PC-3 (cell line): ENCODE measurements at regions not wholly inside any gene's neighbourhood (a gene's known extent, or its start where the extent isn't known, plus 50 kb on each side); places are given as distances from the start of the nearest gene placed in this dataset.
A peak's percentile ranks its signal among the peaks of the same experiment; 100 is the strongest.
"Not testable (repeated sequence)": the region's sequence is repeated elsewhere in the genome, so short reads cannot be mapped to it uniquely, and the experiment has no call there.

Source experiments
- ATAC-seq: fragments of 200-7000 bp; cut with Tn5 transposase; 2 replicates; pipeline ENCODE4 v1.9.1; 2020; ENCODE audit warnings: mild to moderate bottlenecking, moderate library complexity
- BruUV-seq: library from RNA; stranded (reverse); fragments of 400-500 nt; replicated peaks from 2 replicates; lab custom pipeline; 2021; lab: Mats Ljungman, UMichigan
- CTCF ChIA-PET: fragments of 300-600 bp; sonication (Branson Sonifier 250); formaldehyde crosslinking; loops from one replicate; lab custom pipeline; 2022; ENCODE audit warnings: antibody characterized with exemption; lab: Charles Lee
- POLR2A ChIA-PET: fragments of 300-600 bp; sonication (Branson Sonifier 250); formaldehyde crosslinking; loops from one replicate; lab custom pipeline; 2022; ENCODE audit warnings: antibody characterized with exemption; ENCODE audit not compliant: unreplicated experiment; lab: Charles Lee
- DNase-seq: peaks from one replicate; pipeline ENCODE4 v3.0.0-alpha.2; 2015
- H2AFZ ChIP-seq: fragments of 300-600 bp; sonication (generic); 2 replicates; pipeline ENCODE4 v1.6.0; 2016; ENCODE audit warnings: antibody characterized with exemption, low read length
- H3F3A ChIP-seq: fragments of 300-600 bp; sonication (generic); one replicate; pipeline ENCODE4 v1.6.0; 2017; ENCODE audit warnings: antibody characterized with exemption, low read length, control low read depth, mild to moderate bottlenecking; ENCODE audit not compliant: unreplicated experiment
- H3K27ac ChIP-seq: fragments of 300-600 bp; sonication (generic); 2 replicates; pipeline ENCODE4 v1.5.1; 2016; ENCODE audit warnings: mild to moderate bottlenecking, low read length
- H3K27me3 ChIP-seq: fragments of 300-600 bp; sonication (generic); 2 replicates; pipeline ENCODE4 v1.6.1; 2016; ENCODE audit warnings: low read length, mixed read lengths
- H3K36me3 ChIP-seq: fragments of 300-600 bp; sonication (generic); 2 replicates; pipeline ENCODE4 v1.6.1; 2016; ENCODE audit warnings: low read depth, mixed run types, low read length, mixed read lengths
- H3K4me1 ChIP-seq: fragments of 300-600 bp; sonication (generic); 2 replicates; pipeline ENCODE4 v1.5.1; 2016; ENCODE audit warnings: low read length; ENCODE audit not compliant: insufficient read depth
- H3K4me2 ChIP-seq: fragments of 300-600 bp; sonication (generic); 2 replicates; pipeline ENCODE4 v1.6.0; 2016; ENCODE audit warnings: low read length
- H3K4me3 ChIP-seq: fragments of 300-600 bp; sonication (generic); 2 replicates; pipeline ENCODE4 v1.5.1; 2016; ENCODE audit warnings: mild to moderate bottlenecking, low read length, mixed read lengths
- H3K79me2 ChIP-seq: fragments of 300-600 bp; sonication (generic); 2 replicates; pipeline ENCODE4 v1.6.1; 2017; ENCODE audit warnings: low read length, mixed read lengths
- H3K9ac ChIP-seq: fragments of 300-600 bp; sonication (generic); 2 replicates; pipeline ENCODE4 v1.6.0; 2016; ENCODE audit warnings: mild to moderate bottlenecking, low read length
- H3K9me2 ChIP-seq: fragments of 300-600 bp; sonication (generic); replicated peaks from 2 replicates; pipeline ENCODE4 v1.6.1; 2016; ENCODE audit warnings: mixed run types, low read length, mixed read lengths
- H3K9me3 ChIP-seq: fragments of 300-600 bp; sonication (generic); 2 replicates; pipeline ENCODE4 v1.6.1; 2016; ENCODE audit warnings: low read length, mixed read lengths
- H4K20me1 ChIP-seq: fragments of 300-600 bp; sonication (generic); 2 replicates; pipeline ENCODE4 v1.6.1; 2016; ENCODE audit warnings: low read length, mixed read lengths
- EZH2 ChIP-seq: fragments of 300-600 bp; sonication (generic); IDR thresholded peaks from one replicate; pipeline ENCODE4 v1.6.1; 2017; ENCODE audit warnings: antibody characterized with exemption, mild to moderate bottlenecking, low read length; ENCODE audit not compliant: unreplicated experiment
- EZH2phosphoT487 ChIP-seq: fragments of 300-600 bp; sonication (generic); IDR thresholded peaks from 2 replicates; pipeline ENCODE4 v1.6.1; 2018; ENCODE audit warnings: mild to moderate bottlenecking, antibody characterized with exemption, low read length, borderline replicate concordance
- intact Hi-C: fragments of 100-400 bp; cut with micrococcal nuclease; formaldehyde crosslinking; loops from 2 replicates; pipeline ENCODE4 v1.9.0; 2023
- TF ChIP-seq, protein P1 (sequence below): fragments of 300-600 bp; sonication (generic); conservative IDR thresholded peaks from 2 replicates; pipeline ENCODE4 v1.5.1; 2017; ENCODE audit warnings: antibody characterized with exemption, low read depth, mild to moderate bottlenecking, low read length

GRCh38 chr15:36050899-36051298 lies 504.9 kb upstream of the DPH6 start:
- Histone ChIP-seq H2AFZ (no peak overlapping the region), H3K27me3 (no peaks in the 10 kb centered on the region), H3K4me2 (no peak overlapping the region), H3K9me2 (no peaks in the 10 kb centered on the region), H3K4me3 (no peak overlapping the region), H3K36me3 (no peaks in the 10 kb centered on the region), H3K79me2 (no peaks in the 10 kb centered on the region), H3K27ac (no peak overlapping the region), H3K9me3 (no peaks in the 10 kb centered on the region), H3F3A (no peaks in the 10 kb centered on the region), H3K4me1 (no peaks in the 10 kb centered on the region), H4K20me1 (no peaks in the 10 kb centered on the region), H3K9ac (no peak overlapping the region)
- POLR2A ChIA-PET, result no interaction called here
- BruUV-seq, result no TSS peak
- CTCF ChIA-PET, result no interaction called here
- intact Hi-C loops, result loop anchor here (5.0 kb wide), 1 partner anchor 446 kb away; no protein-coding TSS in a partner anchor
- DNase-seq (no peak), ATAC-seq (0 out of 2 replicates have a peak, but pooled peaks have one; percentile 18)
- TF ChIP-seq, protein P1, sequence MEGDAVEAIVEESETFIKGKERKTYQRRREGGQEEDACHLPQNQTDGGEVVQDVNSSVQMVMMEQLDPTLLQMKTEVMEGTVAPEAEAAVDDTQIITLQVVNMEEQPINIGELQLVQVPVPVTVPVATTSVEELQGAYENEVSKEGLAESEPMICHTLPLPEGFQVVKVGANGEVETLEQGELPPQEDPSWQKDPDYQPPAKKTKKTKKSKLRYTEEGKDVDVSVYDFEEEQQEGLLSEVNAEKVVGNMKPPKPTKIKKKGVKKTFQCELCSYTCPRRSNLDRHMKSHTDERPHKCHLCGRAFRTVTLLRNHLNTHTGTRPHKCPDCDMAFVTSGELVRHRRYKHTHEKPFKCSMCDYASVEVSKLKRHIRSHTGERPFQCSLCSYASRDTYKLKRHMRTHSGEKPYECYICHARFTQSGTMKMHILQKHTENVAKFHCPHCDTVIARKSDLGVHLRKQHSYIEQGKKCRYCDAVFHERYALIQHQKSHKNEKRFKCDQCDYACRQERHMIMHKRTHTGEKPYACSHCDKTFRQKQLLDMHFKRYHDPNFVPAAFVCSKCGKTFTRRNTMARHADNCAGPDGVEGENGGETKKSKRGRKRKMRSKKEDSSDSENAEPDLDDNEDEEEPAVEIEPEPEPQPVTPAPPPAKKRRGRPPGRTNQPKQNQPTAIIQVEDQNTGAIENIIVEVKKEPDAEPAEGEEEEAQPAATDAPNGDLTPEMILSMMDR, result no peak
- TF ChIP-seq EZH2phosphoT487 (no peak), EZH2 (no peak)

DNA sequence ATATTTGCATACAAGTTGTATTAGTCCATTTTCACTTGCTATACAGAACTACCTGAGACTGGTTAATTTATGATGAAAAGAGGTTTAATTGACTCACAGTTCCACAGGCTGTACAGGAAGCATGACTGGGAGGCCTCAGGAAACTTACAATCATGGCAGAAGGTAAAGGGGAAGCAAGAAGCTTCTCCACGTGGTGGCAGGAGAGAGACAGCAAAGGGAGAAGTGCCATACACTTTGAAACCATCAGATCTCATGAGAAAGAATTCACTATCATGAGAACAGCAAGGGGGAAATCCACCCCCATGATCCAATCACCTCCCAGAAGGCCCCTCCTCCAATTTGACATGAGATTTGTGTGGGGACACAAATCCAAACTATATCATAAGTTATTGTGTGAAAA lies 506.7 kb upstream of the DPH6 start:
- TF ChIP-seq, protein P1, result peak; percentile 56; the same call in 1 of the 2 replicates
- H3K27ac ChIP-seq, H3F3A ChIP-seq, H3K4me2 ChIP-seq, H2AFZ ChIP-seq, POLR2A ChIA-PET, H4K20me1 ChIP-seq, BruUV-seq, H3K9me3 ChIP-seq, H3K79me2 ChIP-seq, H3K36me3 ChIP-seq, H3K4me1 ChIP-seq, H3K9ac ChIP-seq, H3K9me2 ChIP-seq, H3K27me3 ChIP-seq, H3K4me3 ChIP-seq, CTCF ChIA-PET: not testable (repeated sequence)
- DNase-seq (peak; percentile 47), ATAC-seq (peak; percentile 29; the same call in 1 of the 2 replicates)
- intact Hi-C loops, result loop anchor here (5.0 kb wide), 1 partner anchor 445 kb away; no protein-coding TSS in a partner anchor

DNA sequence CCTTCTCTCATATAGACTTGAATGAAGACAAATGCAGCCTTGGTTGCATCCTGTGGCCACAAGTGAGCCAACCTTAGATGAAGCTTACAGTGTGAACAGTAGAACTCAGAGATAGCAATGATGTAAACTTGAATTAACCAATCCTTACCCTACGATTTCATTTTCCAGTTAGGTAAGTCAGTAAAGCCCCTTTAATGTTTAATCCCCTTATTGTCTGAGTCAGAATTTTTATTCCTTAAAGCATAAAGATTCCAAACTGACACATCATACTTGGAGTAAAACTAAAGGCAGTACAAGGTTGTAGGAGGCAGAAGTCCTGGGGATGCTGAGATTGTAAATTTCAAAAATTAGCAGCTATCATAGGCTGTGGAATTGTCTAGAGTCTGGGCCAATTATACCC lies 507.8 kb upstream of the DPH6 start:
- H3K79me2 ChIP-seq, result no peaks in the 10 kb centered on the region
- H2AFZ ChIP-seq, result no peak overlapping the region
- ChIA-PET CTCF (no interaction called here), POLR2A (interaction anchor here (0.6 kb wide), 1 partner anchor 84 kb away, joined by 3 read pairs; no protein-coding TSS in a partner anchor)
- H4K20me1 ChIP-seq, result no peaks in the 10 kb centered on the region
- no peak overlapping the region for H3K4me3 ChIP-seq
- H3F3A ChIP-seq, result no peaks in the 10 kb centered on the region
- no peaks in the 10 kb centered on the region for H3K9me2 ChIP-seq
- intact Hi-C loops, result loop anchor here (5.0 kb wide), 1 partner anchor 444 kb away; no protein-coding TSS in a partner anchor
- H3K9me3 ChIP-seq, result no peaks in the 10 kb centered on the region
- peak; percentile 14 for DNase-seq
- no TSS peak for BruUV-seq
- no peaks in the 10 kb centered on the region for H3K36me3 ChIP-seq
- TF ChIP-seq EZH2, result no peak
- TF ChIP-seq, protein P1, result no peak
- TF ChIP-seq EZH2phosphoT487, result no peak
- H3K9ac ChIP-seq, result no peak overlapping the region
- H3K27ac ChIP-seq, result no peak overlapping the region
- ATAC-seq, result peak; percentile 33; the same call in 1 of the 2 replicates
- no peaks in the 10 kb centered on the region for H3K4me1 ChIP-seq
- no peaks in the 10 kb centered on the region for H3K27me3 ChIP-seq
- no peak overlapping the region for H3K4me2 ChIP-seq
